HCT116 (cell line): ENCODE measurements at regions not wholly inside any gene's neighbourhood (a gene's known extent, or its start where the extent isn't known, plus 50 kb on each side); places are given as distances from the start of the nearest gene placed in this dataset.

Experiments
- ATAC-seq: fragments of 200-7000 bp; cut with Tn5 transposase; 2 replicates; pipeline ENCODE4 v1.9.1; 2020; ENCODE audit warnings: mild to moderate bottlenecking, moderate library complexity
- BruUV-seq: library from RNA; stranded (reverse); fragments of 400-500 nt; replicated peaks from 2 replicates; lab custom pipeline; 2021; lab: Mats Ljungman, UMichigan
- CTCF ChIA-PET: fragments of 300-600 bp; sonication (Branson Sonifier 250); formaldehyde crosslinking; loops from one replicate; lab custom pipeline; 2021; ENCODE audit warnings: antibody characterized with exemption; lab: Charles Lee
- POLR2A ChIA-PET: fragments of 300-600, 350-600 bp; sonication (Branson Sonifier 250); formaldehyde crosslinking; loops from one replicate; lab custom pipeline; 2021; ENCODE audit warnings: antibody characterized with exemption; lab: Charles Lee
- RAD21 ChIA-PET, 2 experiments: fragments of 300-600 bp; sonication (Branson Sonifier 250); formaldehyde crosslinking; loops; one replicate each; lab custom pipeline; 2023; ENCODE audit warnings: low total read pairs in 2 of 2; ENCODE audit not compliant: uncharacterized antibody in 2 of 2, unreplicated experiment in 2 of 2, low non-redundant PET in 1 of 2; lab: Charles Lee
- DNase-seq: peaks from one replicate; pipeline ENCODE4 v3.0.0-alpha.2; 2010; ENCODE audit warnings: low read depth, low spot score
- H2AFZ ChIP-seq: fragments of 200-600 bp; shearing (Covaris generic), sonication (generic); 2 replicates; pipeline ENCODE4 v1.6.1; 2017; ENCODE audit warnings: low read depth, mixed run types, mixed read lengths, antibody characterized with exemption, low read length; ENCODE audit not compliant: poor library complexity, severe bottlenecking
- H3K27ac ChIP-seq: 2 replicates; pipeline ENCODE4 v1.5.1; 2012; ENCODE audit warnings: low read depth, low read length
- H3K27me3 ChIP-seq: fragments of 200-600 bp; sonication (generic); 2 replicates; pipeline ENCODE4 v1.6.1; 2016; ENCODE audit warnings: mixed run types, low read length, mixed read lengths; ENCODE audit not compliant: insufficient read depth
- H3K36me3 ChIP-seq, 2 experiments: fragments of 200-500 bp in 1 of 2; fragments of 200-600 bp in 1 of 2; sonication (Bioruptor generic) in 1 of 2; sonication (generic) in 1 of 2; 2 replicates each; pipeline versions ENCODE4 v1.5.1 to v1.6.1; 2014 to 2016; ENCODE audit warnings: low read length in 2 of 2, inconsistent platforms in 1 of 2, mixed read lengths in 1 of 2, mixed run types in 1 of 2; ENCODE audit not compliant: insufficient read depth in 2 of 2, control insufficient read depth in 1 of 2
- H3K4me1 ChIP-seq, 2 experiments: fragments of 200-600 bp in 1 of 2; sonication (generic) in 1 of 2; 2 replicates each; pipeline versions ENCODE4 v1.5.1 to v1.6.1; 2012 to 2017; ENCODE audit warnings: low read length in 2 of 2, inconsistent platforms in 1 of 2, mild to moderate bottlenecking in 1 of 2, mixed read lengths in 1 of 2, mixed run types in 1 of 2, moderate library complexity in 1 of 2; ENCODE audit not compliant: insufficient read depth in 2 of 2, control insufficient read depth in 1 of 2
- H3K4me2 ChIP-seq: fragments of 200-600 bp; sonication (generic); 2 replicates; pipeline ENCODE4 v1.6.1; 2017; ENCODE audit warnings: mixed run types, low read length, mixed read lengths
- H3K4me3 ChIP-seq, 2 experiments: fragments of 200-600 bp in 1 of 2; sonication (generic) in 1 of 2; replicated peaks in 1 of 2; 2 replicates each; pipeline ENCODE4 v1.5.1; 2011 to 2016; ENCODE audit warnings: low read length in 2 of 2, control low read depth in 1 of 2, low read depth in 1 of 2, mild to moderate bottlenecking in 1 of 2, mixed read lengths in 1 of 2, mixed run types in 1 of 2
- H3K79me2 ChIP-seq: fragments of 200-600 bp; sonication (generic); 2 replicates; pipeline ENCODE4 v1.6.1; 2017; ENCODE audit warnings: mild to moderate bottlenecking, mixed run types, low read length, moderate library complexity, mixed read lengths; ENCODE audit not compliant: insufficient read depth
- H3K9ac ChIP-seq: fragments of 200-600 bp; sonication (generic); 2 replicates; pipeline ENCODE4 v1.6.1; 2016; ENCODE audit warnings: low read length, mixed read lengths
- H3K9me2 ChIP-seq: fragments of 200-600 bp; sonication (generic), shearing (Covaris generic); 2 replicates; pipeline ENCODE4 v1.6.1; 2017; ENCODE audit warnings: mixed run types, mild to moderate bottlenecking, moderate library complexity; ENCODE audit not compliant: insufficient read depth
- H3K9me3 ChIP-seq, 2 experiments: fragments of 200-500 bp in 1 of 2; fragments of 200-600 bp in 1 of 2; sonication (Bioruptor generic) in 1 of 2; sonication (generic) in 1 of 2; 2 replicates each; pipeline ENCODE4 v1.6.1; 2014 to 2017; ENCODE audit warnings: low read length in 2 of 2, mixed read lengths in 2 of 2, inconsistent platforms in 1 of 2, low read depth in 1 of 2, mild to moderate bottlenecking in 1 of 2, mixed run types in 1 of 2, moderate library complexity in 1 of 2; ENCODE audit not compliant: control insufficient read depth in 1 of 2, insufficient read depth in 1 of 2
- H4K20me1 ChIP-seq: fragments of 200-600 bp; sonication (generic), shearing (Covaris generic); 2 replicates; pipeline ENCODE4 v1.6.1; 2017; ENCODE audit warnings: mixed run types, mild to moderate bottlenecking, moderate library complexity; ENCODE audit not compliant: insufficient read depth
- CBX3 ChIP-seq: IDR thresholded peaks from 2 replicates; pipeline ENCODE4 v1.6.1; 2012; ENCODE audit warnings: low read depth
- CEBPB ChIP-seq: IDR thresholded peaks from 2 replicates; pipeline ENCODE4 v1.6.1; 2012; ENCODE audit warnings: low read depth
- ELF1 ChIP-seq: IDR thresholded peaks from 2 replicates; pipeline ENCODE4 v1.6.1; 2012; ENCODE audit warnings: low read depth, borderline replicate concordance
- EZH2 ChIP-seq: fragments of 200-600 bp; sonication (generic); IDR thresholded peaks from 2 replicates; pipeline ENCODE4 v1.6.1; 2017; ENCODE audit warnings: antibody characterized with exemption, mixed run types
- JUND ChIP-seq: IDR thresholded peaks from 2 replicates; pipeline ENCODE4 v1.6.1; 2012
- POLR2AphosphoS5 ChIP-seq: IDR thresholded peaks from 2 replicates; pipeline ENCODE4 v1.6.1; 2011; ENCODE audit warnings: mild to moderate bottlenecking, low read depth, low read length, moderate library complexity
- RAD21 ChIP-seq: IDR thresholded peaks from 2 replicates; pipeline ENCODE4 v1.6.1; 2012; ENCODE audit warnings: low read depth, mild to moderate bottlenecking
- SIN3A ChIP-seq: IDR thresholded peaks from 2 replicates; pipeline ENCODE4 v1.6.1; 2012; ENCODE audit warnings: low read depth
- TCF7L2 ChIP-seq: IDR thresholded peaks from 2 replicates; pipeline ENCODE4 v1.7.0; 2011; ENCODE audit warnings: borderline replicate concordance, inconsistent platforms; ENCODE audit not compliant: insufficient read depth, insufficient read length; ENCODE audit errors: extremely low read depth
- YY1 ChIP-seq: IDR thresholded peaks from 2 replicates; pipeline ENCODE4 v1.6.1; 2011; ENCODE audit warnings: low read length, low read depth, moderate library complexity, mild to moderate bottlenecking; ENCODE audit not compliant: insufficient replicate concordance; ENCODE audit errors: extremely low read depth
- intact Hi-C: fragments of 100-400 bp; cut with micrococcal nuclease; formaldehyde crosslinking; loops from 2 replicates; pipeline ENCODE4 v1.10.0; 2022
- TF ChIP-seq, protein P1 (sequence below): IDR thresholded peaks from 2 replicates; pipeline ENCODE4 v1.6.1; 2011; ENCODE audit warnings: mild to moderate bottlenecking, low read length, moderate library complexity; ENCODE audit not compliant: insufficient replicate concordance; ENCODE audit errors: extremely low read depth
- TF ChIP-seq, protein P2 (sequence below), 3 experiments: fragments of 200-600 bp in 1 of 3; sonication (generic) in 1 of 3; IDR thresholded peaks in 2 of 3; conservative IDR thresholded peaks in 1 of 3; 2 replicates each; pipeline ENCODE4 v1.5.1; 2012 to 2017; ENCODE audit warnings: low read depth in 2 of 3, low read length in 2 of 3, antibody characterized with exemption in 1 of 3, borderline replicate concordance in 1 of 3, control low read depth in 1 of 3, mild to moderate bottlenecking in 1 of 3, mixed read lengths in 1 of 3, mixed run types in 1 of 3, moderate library complexity in 1 of 3; ENCODE audit not compliant: insufficient read depth in 1 of 3
- TF ChIP-seq, protein P3 (sequence below): IDR thresholded peaks from 2 replicates; pipeline ENCODE4 v1.6.1; 2012
- TF ChIP-seq, protein P4 (sequence below): IDR thresholded peaks from 2 replicates; pipeline ENCODE4 v1.6.1; 2012

DNA sequence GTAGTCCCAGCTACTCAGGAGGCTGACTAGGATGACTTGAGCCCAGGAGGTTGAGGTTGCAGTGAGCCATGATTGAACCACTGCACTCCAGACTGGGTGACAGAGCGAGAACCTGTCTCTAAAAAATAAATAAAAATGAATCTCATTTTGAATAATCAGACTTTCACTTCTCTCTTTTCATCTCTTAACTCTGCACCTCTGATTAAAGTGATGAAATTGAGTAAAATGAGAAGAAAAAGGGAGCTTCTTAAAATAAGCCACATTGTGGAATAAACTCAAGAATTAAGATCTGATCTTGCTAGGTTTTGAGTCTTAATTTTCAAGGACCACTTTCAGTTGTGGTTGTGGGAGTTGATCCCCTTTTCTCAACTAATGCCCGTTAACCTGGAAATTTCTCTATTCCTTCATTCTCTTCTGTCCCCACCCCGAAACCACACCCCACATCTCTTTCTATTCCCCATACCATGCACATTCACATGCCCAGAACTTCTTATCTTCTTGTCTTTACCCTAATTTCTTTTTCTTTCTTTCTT is 70.9 kb upstream of the ETV6 start:
- DNase-seq (no peak), ATAC-seq (no peak)
- TF ChIP-seq, protein P1, sequence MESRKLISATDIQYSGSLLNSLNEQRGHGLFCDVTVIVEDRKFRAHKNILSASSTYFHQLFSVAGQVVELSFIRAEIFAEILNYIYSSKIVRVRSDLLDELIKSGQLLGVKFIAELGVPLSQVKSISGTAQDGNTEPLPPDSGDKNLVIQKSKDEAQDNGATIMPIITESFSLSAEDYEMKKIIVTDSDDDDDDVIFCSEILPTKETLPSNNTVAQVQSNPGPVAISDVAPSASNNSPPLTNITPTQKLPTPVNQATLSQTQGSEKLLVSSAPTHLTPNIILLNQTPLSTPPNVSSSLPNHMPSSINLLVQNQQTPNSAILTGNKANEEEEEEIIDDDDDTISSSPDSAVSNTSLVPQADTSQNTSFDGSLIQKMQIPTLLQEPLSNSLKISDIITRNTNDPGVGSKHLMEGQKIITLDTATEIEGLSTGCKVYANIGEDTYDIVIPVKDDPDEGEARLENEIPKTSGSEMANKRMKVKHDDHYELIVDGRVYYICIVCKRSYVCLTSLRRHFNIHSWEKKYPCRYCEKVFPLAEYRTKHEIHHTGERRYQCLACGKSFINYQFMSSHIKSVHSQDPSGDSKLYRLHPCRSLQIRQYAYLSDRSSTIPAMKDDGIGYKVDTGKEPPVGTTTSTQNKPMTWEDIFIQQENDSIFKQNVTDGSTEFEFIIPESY = no peak
- no peak for TF ChIP-seq TCF7L2
- TF ChIP-seq EZH2 = no peak
- TF ChIP-seq POLR2AphosphoS5 = no peak
- Histone ChIP-seq H3K9ac (no peak overlapping the region), H3K9me2 (no peaks in the 10 kb centered on the region), H3K79me2 (no peaks in the 10 kb centered on the region), H3K27me3 (peaks cover 14% of the 10 kb centered on the region), H3K9me3 (peaks cover 4 to 6% of the 10 kb centered on the region in 2 experiments; a peak in 2 of 4 replicates), H3K36me3 (no peaks in the 10 kb centered on the region), H4K20me1 (no peaks in the 10 kb centered on the region), H3K27ac (no peak overlapping the region), H3K4me2 (no peak overlapping the region), H3K4me3 (no peak overlapping the region), H3K4me1 (peaks cover 0 to 6% of the 10 kb centered on the region in 2 experiments; a peak in 2 of 4 replicates), H2AFZ (no peak overlapping the region)
- RAD21 ChIA-PET = no interaction called here
- intact Hi-C loops = no loop called here
- POLR2A ChIA-PET = no interaction called here
- no TSS peak for BruUV-seq
- CTCF ChIA-PET = interaction anchor here (6.1 kb wide), 1 partner anchor 454 kb away, joined by 88 read pairs; no protein-coding TSS in a partner anchor

DNA sequence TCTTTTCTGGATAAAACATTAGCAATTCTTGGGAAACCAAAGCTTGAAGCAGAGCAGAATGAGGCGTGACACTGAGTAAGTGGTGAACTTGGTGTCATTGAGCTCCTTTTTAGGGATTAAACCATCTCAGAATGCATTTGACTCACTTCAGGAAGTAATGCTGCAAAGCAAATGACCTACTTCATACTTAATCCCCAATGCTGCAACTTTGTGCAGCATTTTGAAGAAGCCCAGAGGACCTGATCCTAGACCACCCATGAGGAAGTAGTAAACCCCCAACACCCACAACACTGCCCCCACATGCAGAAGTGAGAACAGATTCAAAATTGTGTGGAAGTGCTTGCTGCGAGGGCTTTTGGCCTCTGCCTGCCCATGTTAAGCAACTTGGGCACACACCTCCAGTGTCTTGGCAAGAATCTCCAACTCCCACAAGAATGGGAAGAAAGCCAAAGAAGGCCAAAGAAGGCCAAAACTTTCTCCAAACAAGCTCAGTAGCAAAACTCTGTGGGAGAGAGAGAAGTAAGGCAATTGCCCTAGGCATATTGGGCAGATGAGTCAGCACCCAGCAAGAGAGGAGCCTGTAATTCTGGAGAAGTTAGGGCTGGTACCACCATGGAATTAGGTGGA is 69.2 kb upstream of the ETV6 start:
- H3K27me3 ChIP-seq = peaks cover 22% of the 10 kb centered on the region
- no peaks in the 10 kb centered on the region for H3K9me2 ChIP-seq
- BruUV-seq = no TSS peak
- RAD21 ChIA-PET = interaction anchor here (1.1 to 2.2 kb wide), 2 partner anchors 453 kb away, joined by 4 to 8 read pairs (median 7); no protein-coding TSS in a partner anchor
- intact Hi-C loops = loop anchor here (5.0 to 10.0 kb wide), 3 partner anchors 315 to 1125 kb away; no protein-coding TSS in a partner anchor
- H3K36me3 ChIP-seq = no peaks in the 10 kb centered on the region
- H2AFZ ChIP-seq = no peak overlapping the region
- H3K27ac ChIP-seq = no peak overlapping the region
- no peak overlapping the region for H3K4me3 ChIP-seq
- CTCF ChIA-PET = interaction anchor here (0.9 to 6.1 kb wide), 9 partner anchors 72 to 753 kb away, joined by 3 to 88 read pairs (median 3); no protein-coding TSS in a partner anchor
- no peaks in the 10 kb centered on the region for H3K9me3 ChIP-seq
- DNase-seq = no peak
- H3K79me2 ChIP-seq = no peaks in the 10 kb centered on the region
- no peaks in the 10 kb centered on the region for H4K20me1 ChIP-seq
- POLR2A ChIA-PET = interaction anchor here (0.6 to 2.6 kb wide), 2 partner anchors 154 to 453 kb away, joined by 3 to 8 read pairs; no protein-coding TSS in a partner anchor
- H3K9ac ChIP-seq = no peak overlapping the region
- ATAC-seq = no peak
- peaks cover 0 to 6% of the 10 kb centered on the region in 2 experiments; a peak in 2 of 4 replicates for H3K4me1 ChIP-seq
- no peak overlapping the region for H3K4me2 ChIP-seq
- TF ChIP-seq, protein P2, sequence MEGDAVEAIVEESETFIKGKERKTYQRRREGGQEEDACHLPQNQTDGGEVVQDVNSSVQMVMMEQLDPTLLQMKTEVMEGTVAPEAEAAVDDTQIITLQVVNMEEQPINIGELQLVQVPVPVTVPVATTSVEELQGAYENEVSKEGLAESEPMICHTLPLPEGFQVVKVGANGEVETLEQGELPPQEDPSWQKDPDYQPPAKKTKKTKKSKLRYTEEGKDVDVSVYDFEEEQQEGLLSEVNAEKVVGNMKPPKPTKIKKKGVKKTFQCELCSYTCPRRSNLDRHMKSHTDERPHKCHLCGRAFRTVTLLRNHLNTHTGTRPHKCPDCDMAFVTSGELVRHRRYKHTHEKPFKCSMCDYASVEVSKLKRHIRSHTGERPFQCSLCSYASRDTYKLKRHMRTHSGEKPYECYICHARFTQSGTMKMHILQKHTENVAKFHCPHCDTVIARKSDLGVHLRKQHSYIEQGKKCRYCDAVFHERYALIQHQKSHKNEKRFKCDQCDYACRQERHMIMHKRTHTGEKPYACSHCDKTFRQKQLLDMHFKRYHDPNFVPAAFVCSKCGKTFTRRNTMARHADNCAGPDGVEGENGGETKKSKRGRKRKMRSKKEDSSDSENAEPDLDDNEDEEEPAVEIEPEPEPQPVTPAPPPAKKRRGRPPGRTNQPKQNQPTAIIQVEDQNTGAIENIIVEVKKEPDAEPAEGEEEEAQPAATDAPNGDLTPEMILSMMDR (IDR thresholded peaks at IDR 0.05 in 2 of 3, conservative IDR thresholded peaks at IDR 0.05 in 1 of 3; ENCODE audit: borderline replicate concordance in 1 of 3, insufficient read depth in 1 of 3, low read depth in 2 of 3, low read length in 2 of 3) = no peak
- TF ChIP-seq YY1 = no peak
- TF ChIP-seq TCF7L2 = no peak
- no peak for TF ChIP-seq SIN3A
- no peak for TF ChIP-seq CBX3
- TF ChIP-seq, protein P3, sequence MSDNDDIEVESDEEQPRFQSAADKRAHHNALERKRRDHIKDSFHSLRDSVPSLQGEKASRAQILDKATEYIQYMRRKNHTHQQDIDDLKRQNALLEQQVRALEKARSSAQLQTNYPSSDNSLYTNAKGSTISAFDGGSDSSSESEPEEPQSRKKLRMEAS = no peak
- no peak for TF ChIP-seq CEBPB
- no peak for TF ChIP-seq RAD21
- TF ChIP-seq JUND = no peak
- TF ChIP-seq ELF1 = no peak
- TF ChIP-seq, protein P4, sequence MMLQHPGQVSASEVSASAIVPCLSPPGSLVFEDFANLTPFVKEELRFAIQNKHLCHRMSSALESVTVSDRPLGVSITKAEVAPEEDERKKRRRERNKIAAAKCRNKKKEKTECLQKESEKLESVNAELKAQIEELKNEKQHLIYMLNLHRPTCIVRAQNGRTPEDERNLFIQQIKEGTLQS = no peak
